ENCODE measurements at regions not wholly inside any gene's neighbourhood (a gene's known extent, or its start where the extent isn't known, plus 50 kb on each side); places are given as distances from the start of the nearest gene placed in this dataset.
"Not testable (repeated sequence)": the region's sequence is repeated elsewhere in the genome, so short reads cannot be mapped to it uniquely, and the experiment has no call there.

DNA sequence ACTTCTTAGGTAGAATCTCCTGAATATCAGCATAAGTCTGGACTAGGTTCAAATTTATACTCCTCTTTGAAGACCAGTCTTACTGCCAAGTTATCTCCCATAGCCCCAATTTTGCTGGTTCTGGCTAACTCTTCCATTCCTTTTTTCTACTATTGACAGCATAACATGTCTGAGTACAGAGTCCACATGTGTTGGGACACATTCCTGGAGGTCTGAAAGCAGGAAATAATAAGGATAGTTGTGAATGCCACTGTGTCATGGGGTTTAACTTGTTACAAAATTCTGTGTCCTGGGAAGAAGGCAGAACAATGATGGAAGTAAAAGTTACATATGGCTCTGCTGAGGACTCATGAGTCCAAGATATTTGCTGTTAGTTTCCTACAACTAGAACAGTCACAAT, 57.4 kb upstream of the ZBTB20 start:
- ATAC-seq, result no peak
- H3K36me3 ChIP-seq, result no peaks in the 10 kb centered on the region
- H3K4me1 ChIP-seq, result no peaks in the 10 kb centered on the region
- no peak overlapping the region for H3K27ac ChIP-seq
- H3K27me3 ChIP-seq (ENCODE audit: low read depth), result no peaks in the 10 kb centered on the region
- H3K9me3 ChIP-seq, result no peaks in the 10 kb centered on the region
- DNase-seq, result no peak
- intact Hi-C loops (cut with DNase I), result no loop called here
- no peak overlapping the region for H3K4me3 ChIP-seq
- TF ChIP-seq, protein P1, sequence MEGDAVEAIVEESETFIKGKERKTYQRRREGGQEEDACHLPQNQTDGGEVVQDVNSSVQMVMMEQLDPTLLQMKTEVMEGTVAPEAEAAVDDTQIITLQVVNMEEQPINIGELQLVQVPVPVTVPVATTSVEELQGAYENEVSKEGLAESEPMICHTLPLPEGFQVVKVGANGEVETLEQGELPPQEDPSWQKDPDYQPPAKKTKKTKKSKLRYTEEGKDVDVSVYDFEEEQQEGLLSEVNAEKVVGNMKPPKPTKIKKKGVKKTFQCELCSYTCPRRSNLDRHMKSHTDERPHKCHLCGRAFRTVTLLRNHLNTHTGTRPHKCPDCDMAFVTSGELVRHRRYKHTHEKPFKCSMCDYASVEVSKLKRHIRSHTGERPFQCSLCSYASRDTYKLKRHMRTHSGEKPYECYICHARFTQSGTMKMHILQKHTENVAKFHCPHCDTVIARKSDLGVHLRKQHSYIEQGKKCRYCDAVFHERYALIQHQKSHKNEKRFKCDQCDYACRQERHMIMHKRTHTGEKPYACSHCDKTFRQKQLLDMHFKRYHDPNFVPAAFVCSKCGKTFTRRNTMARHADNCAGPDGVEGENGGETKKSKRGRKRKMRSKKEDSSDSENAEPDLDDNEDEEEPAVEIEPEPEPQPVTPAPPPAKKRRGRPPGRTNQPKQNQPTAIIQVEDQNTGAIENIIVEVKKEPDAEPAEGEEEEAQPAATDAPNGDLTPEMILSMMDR (IDR thresholded peaks at IDR 0.05), result no peak

DNA sequence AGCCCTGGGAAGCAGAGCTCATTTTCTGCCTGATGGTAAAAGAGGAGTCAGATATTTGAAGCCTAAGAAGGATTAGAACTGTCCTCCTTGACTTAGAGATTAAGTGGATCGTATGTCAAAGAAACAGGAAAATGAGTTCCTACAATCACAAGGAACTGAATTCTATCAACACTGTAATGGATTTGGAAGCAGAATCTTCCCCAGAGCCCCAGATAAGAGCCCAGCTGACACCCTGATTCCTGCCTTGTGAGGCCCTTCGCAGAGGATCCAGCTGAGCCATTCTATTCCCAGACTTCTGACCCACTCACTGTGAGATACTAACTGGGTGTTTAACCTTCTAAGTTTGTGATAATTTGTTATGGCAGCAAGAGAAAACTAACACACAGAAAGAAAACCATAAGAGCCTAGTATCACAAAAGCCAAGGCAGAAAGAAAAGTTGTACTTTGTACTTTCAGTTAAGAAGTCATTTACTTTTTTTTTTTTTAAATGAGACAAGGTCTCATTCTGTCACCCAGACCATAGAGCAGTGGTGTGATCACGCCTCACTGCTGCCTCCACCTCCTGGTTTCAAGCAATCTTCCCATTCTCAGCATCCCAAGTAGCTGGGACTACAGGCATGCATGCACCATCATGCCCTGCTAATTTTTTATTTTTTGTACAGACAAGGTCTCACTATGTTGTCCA, 61.1 kb upstream of the ZBTB20 start:
- intact Hi-C loops (cut with DNase I), result no loop called here
- Histone ChIP-seq H3K4me3 (no peak overlapping the region), H3K27me3 (ENCODE audit: low read depth) (no peaks in the 10 kb centered on the region), H3K9me3 (no peaks in the 10 kb centered on the region), H3K27ac (no peak overlapping the region), H3K4me1 (no peaks in the 10 kb centered on the region), H3K36me3 (no peaks in the 10 kb centered on the region)
- ATAC-seq (no peak), DNase-seq (no peak)
- TF ChIP-seq, protein P1 (IDR thresholded peaks at IDR 0.05), result no peak

DNA sequence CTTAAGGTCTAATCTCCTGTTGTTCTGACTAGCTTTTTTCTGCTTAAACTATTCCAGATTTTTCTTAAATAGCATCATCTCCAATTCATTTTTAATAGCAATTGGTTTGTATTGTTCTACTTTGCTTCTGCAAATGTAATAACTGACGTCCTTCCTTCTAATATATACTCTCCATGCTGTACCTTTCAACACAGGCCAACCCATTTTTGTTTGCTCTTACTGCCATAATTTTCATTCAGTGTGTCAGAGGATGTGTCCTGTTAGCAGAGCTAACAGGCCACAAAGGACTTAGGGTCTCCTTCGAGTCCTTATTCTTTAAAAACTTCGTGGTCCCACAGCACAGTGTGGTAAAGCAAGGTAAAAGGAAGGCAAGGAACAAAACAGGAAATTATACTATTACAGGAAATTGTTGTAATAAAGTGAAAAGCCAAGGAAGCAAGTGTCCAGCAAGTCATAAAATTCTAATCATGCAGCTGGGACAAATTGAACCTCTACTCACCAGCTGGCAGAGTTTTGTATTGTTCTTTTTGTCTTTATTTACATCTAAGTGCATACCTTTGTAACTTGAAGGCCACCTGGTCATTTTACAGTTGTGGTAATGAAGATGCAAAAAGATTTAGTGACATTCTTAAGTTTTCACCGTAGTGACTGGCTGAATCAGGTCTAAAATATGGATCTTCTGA, 64.9 kb upstream of the ZBTB20 start:
- ATAC-seq (no peak), DNase-seq (no peak)
- TF ChIP-seq, protein P1 (IDR thresholded peaks at IDR 0.05), result no peak
- Histone ChIP-seq H3K36me3 (no peaks in the 10 kb centered on the region), H3K4me3 (no peak overlapping the region), H3K27me3 (ENCODE audit: low read depth) (no peaks in the 10 kb centered on the region), H3K9me3 (no peaks in the 10 kb centered on the region), H3K4me1 (no peaks in the 10 kb centered on the region), H3K27ac (no peak overlapping the region)
- intact Hi-C loops (cut with DNase I), result loop anchor here (10.0 kb wide), 1 partner anchor 483 kb away; no protein-coding TSS in a partner anchor

DNA sequence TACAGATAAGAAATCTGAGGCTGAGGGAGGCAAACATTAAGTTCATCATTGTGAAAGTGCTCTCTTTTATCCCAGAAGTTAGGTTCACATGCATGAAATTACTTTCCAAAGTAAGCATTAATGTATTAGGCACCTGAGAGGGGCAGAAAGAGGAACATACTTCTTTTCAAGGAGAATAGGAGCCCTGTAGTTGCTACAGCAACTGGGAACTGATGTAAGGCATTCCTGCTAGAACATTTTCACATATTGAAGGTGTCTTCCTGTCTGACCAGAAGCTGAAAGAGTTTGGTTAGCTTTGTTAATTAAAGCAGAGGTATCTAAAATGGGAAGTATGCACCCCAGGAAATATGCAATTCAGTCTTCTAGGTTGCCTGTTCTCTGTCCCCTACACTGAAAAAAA, 65.5 kb upstream of the ZBTB20 start:
- intact Hi-C loops (cut with DNase I), result loop anchor here (10.0 kb wide), 1 partner anchor 482 kb away; no protein-coding TSS in a partner anchor
- ATAC-seq, result no peak

DNA sequence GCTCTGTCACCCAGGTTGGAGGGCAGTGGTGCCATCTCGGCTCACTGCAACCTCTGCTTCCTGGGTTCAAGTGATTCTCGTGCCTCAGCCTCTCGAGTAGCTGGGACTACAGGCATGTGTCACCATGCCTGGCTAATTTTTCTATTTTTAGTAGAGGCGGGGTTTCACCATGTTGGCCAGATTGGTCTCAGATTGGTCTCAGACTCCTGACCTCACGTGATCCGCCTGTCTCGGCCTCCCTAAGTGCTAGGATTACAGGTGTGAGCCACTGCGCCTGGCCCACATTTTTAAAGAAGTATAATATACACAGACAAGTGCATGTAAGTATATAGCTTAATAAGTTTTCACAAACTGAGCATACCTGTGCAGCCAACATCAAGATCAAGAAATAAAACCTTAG, 66.0 kb upstream of the ZBTB20 start:
- H3K4me1 ChIP-seq; ATAC-seq; H3K9me3 ChIP-seq; H3K27ac ChIP-seq; H3K27me3 ChIP-seq (ENCODE audit: low read depth); H3K4me3 ChIP-seq; DNase-seq; H3K36me3 ChIP-seq: not testable (repeated sequence)
- intact Hi-C loops (cut with DNase I), result loop anchor here (10.0 kb wide), 1 partner anchor 482 kb away; no protein-coding TSS in a partner anchor

More for the DNA sequence above, 65.5 kb upstream of the ZBTB20 start:
- Histone ChIP-seq H3K9me3 (no peaks in the 10 kb centered on the region), H3K27ac (no peak overlapping the region), H3K27me3 (ENCODE audit: low read depth) (no peaks in the 10 kb centered on the region), H3K36me3 (no peaks in the 10 kb centered on the region), H3K4me3 (no peak overlapping the region), H3K4me1 (no peaks in the 10 kb centered on the region)
- TF ChIP-seq, protein P1 (IDR thresholded peaks at IDR 0.05), result no peak
- no peak for DNase-seq

DNA sequence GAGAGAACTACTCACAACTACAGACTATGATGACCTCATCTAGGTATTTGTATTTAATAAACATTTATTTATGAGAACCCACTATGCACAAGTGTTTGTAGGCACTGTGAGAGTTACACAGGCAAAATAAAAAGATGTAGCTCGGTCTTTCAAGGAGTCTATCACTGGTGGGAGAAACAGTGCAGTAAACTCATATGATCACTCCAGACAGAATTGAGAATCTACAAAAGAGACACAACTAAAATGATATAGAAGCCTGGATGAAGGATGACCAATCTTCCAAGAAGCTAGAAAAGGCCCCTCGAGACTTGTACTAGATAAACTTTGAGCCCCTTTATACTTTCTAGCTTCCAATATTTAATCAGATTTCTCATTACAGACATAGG, 70.2 kb upstream of the ZBTB20 start:
- peaks cover 4% of the 10 kb centered on the region for H3K4me1 ChIP-seq
- TF ChIP-seq, protein P1 (IDR thresholded peaks at IDR 0.05), result no peak
- no peak overlapping the region for H3K27ac ChIP-seq
- H3K36me3 ChIP-seq, result no peaks in the 10 kb centered on the region
- H3K4me3 ChIP-seq, result no peak overlapping the region
- intact Hi-C loops (cut with DNase I), result loop anchor here (10.0 kb wide), 1 partner anchor 478 kb away; no protein-coding TSS in a partner anchor
- no peaks in the 10 kb centered on the region for H3K27me3 ChIP-seq (ENCODE audit: low read depth)
- DNase-seq, result no peak
- no peaks in the 10 kb centered on the region for H3K9me3 ChIP-seq
- ATAC-seq, result no peak

Measured in lower lobe of right lung (tissue), 2 donors.